CD4-positive, alpha-beta memory T cell (primary cell): ENCODE measurements at regions not wholly inside any gene's neighbourhood (a gene's known extent, or its start where the extent isn't known, plus 50 kb on each side); places are given as distances from the start of the nearest gene placed in this dataset.

ENCODE experiments used
- CTCF ChIA-PET: fragments of 350-600 bp; sonication (Branson Sonifier 250); formaldehyde crosslinking; loops from one replicate; lab custom pipeline; 2021; ENCODE audit warnings: inconsistent platforms; ENCODE audit not compliant: partially characterized antibody; lab: Charles Lee
- POLR2A ChIA-PET: fragments of 350-600 bp; sonication (Branson Sonifier 250); formaldehyde crosslinking; loops from one replicate; lab custom pipeline; 2021; ENCODE audit not compliant: partially characterized antibody; lab: Charles Lee
- DNase-seq, 5 donors: peaks; one replicate each; pipeline versions ENCODE4 v3.0.0 to v3.0.0-alpha.2; 2020 to 2022; ENCODE audit warnings: mixed read lengths in 1 of 5
- H3K27ac ChIP-seq: one replicate; pipeline ENCODE4 v1.7.0; 2013; ENCODE audit warnings: low read depth, low read length
- H3K27me3 ChIP-seq: 2 replicates; pipeline ENCODE4 v1.7.0; 2013; ENCODE audit warnings: mild to moderate bottlenecking, low read length, moderate library complexity; ENCODE audit not compliant: insufficient read depth
- H3K36me3 ChIP-seq: 2 replicates; pipeline ENCODE4 v1.7.0; 2013; ENCODE audit warnings: mild to moderate bottlenecking, low read length, moderate library complexity; ENCODE audit not compliant: insufficient read depth
- H3K4me1 ChIP-seq: 2 replicates; pipeline ENCODE4 v1.7.0; 2013; ENCODE audit warnings: mild to moderate bottlenecking, low read length, moderate library complexity; ENCODE audit not compliant: insufficient read depth
- H3K4me3 ChIP-seq, 2 donors: one replicate each; pipeline ENCODE4 v1.7.0; 2013; ENCODE audit warnings: low read length in 2 of 2, mild to moderate bottlenecking in 1 of 2
- H3K9me3 ChIP-seq, 2 donors: one replicate each; pipeline ENCODE4 v1.7.0; 2013; ENCODE audit warnings: low read length in 2 of 2, control low read depth in 1 of 2; ENCODE audit not compliant: control insufficient read depth in 1 of 2
- H3K27ac Mint-ChIP-seq, 7 donors: one replicate each; pipeline ENCODE4 v1.8.0; 2020 to 2021; ENCODE audit warnings: mixed read lengths in 7 of 7, mild to moderate bottlenecking in 6 of 7, inconsistent platforms in 3 of 7, moderate library complexity in 3 of 7
- H3K27me3 Mint-ChIP-seq, 2 donors: one replicate each; pipeline ENCODE4 v1.8.0; 2020 to 2021; ENCODE audit warnings: mixed read lengths in 2 of 2
- H3K36me3 Mint-ChIP-seq, 2 donors: one replicate each; pipeline ENCODE4 v1.8.0; 2020 to 2021; ENCODE audit warnings: mixed read lengths in 2 of 2, inconsistent platforms in 1 of 2, mild to moderate bottlenecking in 1 of 2
- H3K4me1 Mint-ChIP-seq, 4 donors: one replicate each; pipeline ENCODE4 v1.8.0; 2020 to 2021; ENCODE audit warnings: mixed read lengths in 4 of 4, mild to moderate bottlenecking in 1 of 4
- H3K4me3 Mint-ChIP-seq, 8 donors: one replicate each; pipeline ENCODE4 v1.8.0; 2020 to 2021; ENCODE audit warnings: mixed read lengths in 8 of 8, mild to moderate bottlenecking in 7 of 8, moderate library complexity in 6 of 8, inconsistent platforms in 3 of 8
- H3K9me3 Mint-ChIP-seq, 8 donors: one replicate each; pipeline ENCODE4 v1.8.0; 2020 to 2021; ENCODE audit warnings: mixed read lengths in 8 of 8, mild to moderate bottlenecking in 5 of 8, inconsistent platforms in 3 of 8, moderate library complexity in 1 of 8
- intact Hi-C: fragments of 100-400 bp; cut with micrococcal nuclease; formaldehyde crosslinking; loops from one replicate; pipeline ENCODE4 v1.15.1; 2023

- H3K9me3 Mint-ChIP-seq = peaks cover 0 to 8% (median 2%) of the 10 kb centered on the region in 8 donors
- no peak overlapping the region for H3K27ac Mint-ChIP-seq
- H3K27me3 ChIP-seq = no peaks in the 10 kb centered on the region
- no peak overlapping the region for H3K4me3 Mint-ChIP-seq
- no peak for DNase-seq
- peaks cover 8% of the 10 kb centered on the region for H3K4me1 ChIP-seq
- ChIA-PET CTCF (no interaction called here), POLR2A (no interaction called here)
- no peaks in the 10 kb centered on the region for H3K36me3 ChIP-seq
- H3K27me3 Mint-ChIP-seq = no peaks in the 10 kb centered on the region
- H3K36me3 Mint-ChIP-seq = peaks cover 5 to 9% of the 10 kb centered on the region in 2 donors
- intact Hi-C loops = no loop called here
- peaks cover 0 to 3% of the 10 kb centered on the region in 2 donors for H3K9me3 ChIP-seq
- H3K27ac ChIP-seq = no peak overlapping the region
- no peak overlapping the region for H3K4me3 ChIP-seq
- peaks cover 16 to 40% (median 26%) of the 10 kb centered on the region in 4 donors for H3K4me1 Mint-ChIP-seq
Measured at GRCh38 chr1:41997153-41997552, 78.4 kb upstream of the HIVEP3 start.

- intact Hi-C loops = no loop called here
- ChIA-PET POLR2A (interaction anchor here (1.0 kb wide), 1 partner anchor 184 kb away, joined by 3 read pairs; no protein-coding TSS in a partner anchor), CTCF (no interaction called here)
- H3K4me1 Mint-ChIP-seq = peaks cover 16 to 36% (median 24%) of the 10 kb centered on the region in 4 donors
- Histone ChIP-seq H3K4me3 (no peak overlapping the region), H3K27ac (no peak overlapping the region), H3K4me1 (peaks cover 8% of the 10 kb centered on the region), H3K9me3 (peaks cover 0 to 3% of the 10 kb centered on the region in 2 donors), H3K36me3 (no peaks in the 10 kb centered on the region), H3K27me3 (no peaks in the 10 kb centered on the region)
- peaks cover 0 to 8% (median 3%) of the 10 kb centered on the region in 8 donors for H3K9me3 Mint-ChIP-seq
- peaks cover 5 to 9% of the 10 kb centered on the region in 2 donors for H3K36me3 Mint-ChIP-seq
- H3K4me3 Mint-ChIP-seq = no peak overlapping the region
- H3K27me3 Mint-ChIP-seq = no peaks in the 10 kb centered on the region
- H3K27ac Mint-ChIP-seq = peak overlapping the region in 4 of 7 donors; percentile 12 to 54 (median 18)
- no peak for DNase-seq
Measured at GRCh38 chr1:41995441-41996130, 76.9 kb upstream of the HIVEP3 start.

- Mint-ChIP-seq H3K9me3 (peaks cover 0 to 12% (median 4%) of the 10 kb centered on the region in 8 donors), H3K27ac (peak overlapping the region in 2 of 7 donors; percentile 19 to 29), H3K4me1 (peaks cover 16 to 36% (median 20%) of the 10 kb centered on the region in 4 donors), H3K4me3 (no peak overlapping the region), H3K36me3 (peaks cover 6 to 10% of the 10 kb centered on the region in 2 donors), H3K27me3 (no peaks in the 10 kb centered on the region)
- Histone ChIP-seq H3K4me3 (no peak overlapping the region), H3K27ac (no peak overlapping the region), H3K4me1 (peaks cover 8% of the 10 kb centered on the region), H3K27me3 (no peaks in the 10 kb centered on the region), H3K9me3 (peaks cover 0 to 3% of the 10 kb centered on the region in 2 donors), H3K36me3 (no peaks in the 10 kb centered on the region)
- CTCF ChIA-PET = no interaction called here
- POLR2A ChIA-PET = no interaction called here
- no peak for DNase-seq
- intact Hi-C loops = no loop called here
Measured at GRCh38 chr1:41994195-41994894, 75.6 kb upstream of the HIVEP3 start.

- Histone ChIP-seq H3K27me3 (no peaks in the 10 kb centered on the region), H3K9me3 (no peaks in the 10 kb centered on the region), H3K27ac (no peak overlapping the region), H3K4me1 (peaks cover 17% of the 10 kb centered on the region), H3K4me3 (no peak overlapping the region), H3K36me3 (no peaks in the 10 kb centered on the region)
- CTCF ChIA-PET = interaction anchor here (1.2 kb wide), 1 partner anchor 91 kb away, joined by 3 read pairs; no protein-coding TSS in a partner anchor
- H3K36me3 Mint-ChIP-seq = peaks cover 0 to 3% of the 10 kb centered on the region in 2 donors
- intact Hi-C loops = loop anchor here (10.0 kb wide), 1 partner anchor 49 kb away; no protein-coding TSS in a partner anchor
- POLR2A ChIA-PET = no interaction called here
- H3K4me3 Mint-ChIP-seq = no peak overlapping the region
- no peaks in the 10 kb centered on the region for H3K27me3 Mint-ChIP-seq
- no peak overlapping the region for H3K27ac Mint-ChIP-seq
- H3K9me3 Mint-ChIP-seq = peaks cover 0 to 4% (median 0%) of the 10 kb centered on the region in 8 donors
- peaks cover 20 to 30% (median 25%) of the 10 kb centered on the region in 4 donors for H3K4me1 Mint-ChIP-seq
- DNase-seq = no peak
Measured at GRCh38 chr1:41983451-41983850, 64.7 kb upstream of the HIVEP3 start.

- peak overlapping the region in 3 of 7 donors; percentile 26 to 75 (median 74) for H3K27ac Mint-ChIP-seq
- CTCF ChIA-PET = no interaction called here
- POLR2A ChIA-PET = no interaction called here
Measured at GRCh38 chr1:41981796-41982195, 63.1 kb upstream of the HIVEP3 start.

GRCh38 chr1:41980827-41981653, 62.3 kb upstream of the HIVEP3 start:
- Histone ChIP-seq H3K27me3 (no peaks in the 10 kb centered on the region), H3K4me3 (no peak overlapping the region), H3K27ac (no peak overlapping the region), H3K9me3 (no peaks in the 10 kb centered on the region), H3K4me1 (peaks cover 17% of the 10 kb centered on the region), H3K36me3 (no peaks in the 10 kb centered on the region)
- H3K27me3 Mint-ChIP-seq = no peaks in the 10 kb centered on the region
- POLR2A ChIA-PET = interaction anchor here (0.9 kb wide), 1 partner anchor 65 kb away, joined by 3 read pairs; no protein-coding TSS in a partner anchor
- peaks cover 21 to 30% (median 26%) of the 10 kb centered on the region in 4 donors for H3K4me1 Mint-ChIP-seq
- CTCF ChIA-PET = no interaction called here
- peak overlapping the region in 4 of 7 donors; percentile 16 to 80 (median 74) for H3K27ac Mint-ChIP-seq
- intact Hi-C loops = loop anchor here (10.0 kb wide), 1 partner anchor 46 kb away; no protein-coding TSS in a partner anchor
- DNase-seq = peak in 1 of 5 donors; percentile 7
- H3K36me3 Mint-ChIP-seq = no peaks in the 10 kb centered on the region
- H3K4me3 Mint-ChIP-seq = peak overlapping the region; percentile 15 to 69 (median 58)
- no peaks in the 10 kb centered on the region for H3K9me3 Mint-ChIP-seq

More at GRCh38 chr1:41981796-41982195, 63.1 kb upstream of the HIVEP3 start:
- no peak for DNase-seq
- H3K4me3 Mint-ChIP-seq = peak overlapping the region in 5 of 8 donors; percentile 40 to 65 (median 57)
- H3K27me3 ChIP-seq = no peaks in the 10 kb centered on the region
- intact Hi-C loops = loop anchor here (10.0 kb wide), 1 partner anchor 47 kb away; no protein-coding TSS in a partner anchor
- no peak overlapping the region for H3K27ac ChIP-seq
- H3K9me3 Mint-ChIP-seq = no peaks in the 10 kb centered on the region
- H3K36me3 ChIP-seq = no peaks in the 10 kb centered on the region
- H3K4me1 ChIP-seq = peaks cover 17% of the 10 kb centered on the region
- no peaks in the 10 kb centered on the region for H3K9me3 ChIP-seq
- no peak overlapping the region for H3K4me3 ChIP-seq
- H3K36me3 Mint-ChIP-seq = no peaks in the 10 kb centered on the region
- H3K27me3 Mint-ChIP-seq = no peaks in the 10 kb centered on the region
- H3K4me1 Mint-ChIP-seq = peaks cover 21 to 30% (median 26%) of the 10 kb centered on the region in 4 donors
